ENCODE measurements at regions not wholly inside any gene's neighbourhood (a gene's known extent, or its start where the extent isn't known, plus 50 kb on each side); places are given as distances from the start of the nearest gene placed in this dataset.
"Not testable (repeated sequence)": the region's sequence is repeated elsewhere in the genome, so short reads cannot be mapped to it uniquely, and the experiment has no call there.

- TF ChIP-seq, protein P1, sequence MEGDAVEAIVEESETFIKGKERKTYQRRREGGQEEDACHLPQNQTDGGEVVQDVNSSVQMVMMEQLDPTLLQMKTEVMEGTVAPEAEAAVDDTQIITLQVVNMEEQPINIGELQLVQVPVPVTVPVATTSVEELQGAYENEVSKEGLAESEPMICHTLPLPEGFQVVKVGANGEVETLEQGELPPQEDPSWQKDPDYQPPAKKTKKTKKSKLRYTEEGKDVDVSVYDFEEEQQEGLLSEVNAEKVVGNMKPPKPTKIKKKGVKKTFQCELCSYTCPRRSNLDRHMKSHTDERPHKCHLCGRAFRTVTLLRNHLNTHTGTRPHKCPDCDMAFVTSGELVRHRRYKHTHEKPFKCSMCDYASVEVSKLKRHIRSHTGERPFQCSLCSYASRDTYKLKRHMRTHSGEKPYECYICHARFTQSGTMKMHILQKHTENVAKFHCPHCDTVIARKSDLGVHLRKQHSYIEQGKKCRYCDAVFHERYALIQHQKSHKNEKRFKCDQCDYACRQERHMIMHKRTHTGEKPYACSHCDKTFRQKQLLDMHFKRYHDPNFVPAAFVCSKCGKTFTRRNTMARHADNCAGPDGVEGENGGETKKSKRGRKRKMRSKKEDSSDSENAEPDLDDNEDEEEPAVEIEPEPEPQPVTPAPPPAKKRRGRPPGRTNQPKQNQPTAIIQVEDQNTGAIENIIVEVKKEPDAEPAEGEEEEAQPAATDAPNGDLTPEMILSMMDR (IDR thresholded peaks at IDR 0.05; ENCODE audit: poor library complexity) = not testable (repeated sequence)
- TF ChIP-seq EZH2 (IDR thresholded peaks at IDR 0.05; ENCODE audit: borderline replicate concordance); EZH2phosphoT487 (IDR thresholded peaks at IDR 0.05; ENCODE audit: low read depth, severe bottlenecking, unreplicated experiment): not testable (repeated sequence)
Observed at GRCh38 chr2:2894011-2894410, 483.6 kb downstream of the EIPR1 start.
